ENCODE measurements at regions not wholly inside any gene's neighbourhood (a gene's known extent, or its start where the extent isn't known, plus 50 kb on each side); places are given as distances from the start of the nearest gene placed in this dataset.
A peak's percentile ranks its signal among the peaks of the same experiment; 100 is the strongest.

DNA sequence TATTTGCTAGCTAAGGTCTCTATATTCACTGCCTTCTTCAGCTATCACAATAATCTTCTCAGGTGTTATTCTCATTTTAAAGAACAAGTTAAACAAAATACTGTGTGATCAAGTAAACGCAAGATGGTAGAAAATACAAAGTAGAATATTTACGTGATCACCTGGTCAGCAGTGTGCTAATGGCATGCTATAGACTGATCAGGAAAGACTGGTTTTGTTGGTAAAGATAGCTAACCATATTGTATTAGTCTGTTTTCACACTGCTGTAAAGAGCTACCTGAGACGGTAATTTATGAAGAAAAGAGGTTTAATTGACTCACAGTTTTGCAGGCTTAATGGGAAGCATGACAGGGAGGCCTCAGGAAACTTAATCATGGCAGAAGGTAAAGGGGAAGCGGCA, 50.4 kb downstream of the ZBTB38 start:
- POLR2A ChIA-PET: no interaction called here
- Mint-ChIP-seq H3K4me1 (peaks cover 24% of the 10 kb centered on the region), H3K9me3 (peaks cover 14% of the 10 kb centered on the region), H3K36me3 (ENCODE audit: low read depth) (peaks cover 49% of the 10 kb centered on the region), H3K27ac (no peak overlapping the region), H3K27me3 (no peaks in the 10 kb centered on the region), H3K4me3 (no peak overlapping the region)
- DNase-seq: no peak
- CTCF ChIA-PET: interaction anchor here (1.1 kb wide), 1 partner anchor 58 kb away, joined by 3 read pairs; no protein-coding TSS in a partner anchor

DNA sequence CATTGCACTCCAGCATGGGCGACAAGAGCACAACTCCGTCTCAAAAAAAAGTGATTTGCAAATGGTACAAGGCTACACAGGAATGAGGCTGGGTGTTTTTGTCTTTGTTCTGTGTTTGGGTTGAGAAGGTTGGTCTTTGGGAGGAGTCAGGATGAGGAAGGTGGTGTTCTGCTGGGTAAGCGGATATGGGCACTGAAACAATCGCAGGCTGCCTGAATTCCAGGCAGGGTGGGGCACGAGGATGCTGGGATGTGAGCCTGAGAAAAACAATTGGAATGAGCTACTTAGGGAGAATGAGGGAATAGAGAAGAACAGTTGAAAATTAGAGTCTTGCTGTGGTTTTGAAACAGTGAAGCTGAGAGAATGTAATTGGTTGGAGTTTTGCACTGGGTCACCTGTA, 51.6 kb downstream of the ZBTB38 start:
- H3K4me1 Mint-ChIP-seq: peaks cover 12% of the 10 kb centered on the region
- peaks cover 37% of the 10 kb centered on the region for H3K36me3 Mint-ChIP-seq (ENCODE audit: low read depth)

DNA sequence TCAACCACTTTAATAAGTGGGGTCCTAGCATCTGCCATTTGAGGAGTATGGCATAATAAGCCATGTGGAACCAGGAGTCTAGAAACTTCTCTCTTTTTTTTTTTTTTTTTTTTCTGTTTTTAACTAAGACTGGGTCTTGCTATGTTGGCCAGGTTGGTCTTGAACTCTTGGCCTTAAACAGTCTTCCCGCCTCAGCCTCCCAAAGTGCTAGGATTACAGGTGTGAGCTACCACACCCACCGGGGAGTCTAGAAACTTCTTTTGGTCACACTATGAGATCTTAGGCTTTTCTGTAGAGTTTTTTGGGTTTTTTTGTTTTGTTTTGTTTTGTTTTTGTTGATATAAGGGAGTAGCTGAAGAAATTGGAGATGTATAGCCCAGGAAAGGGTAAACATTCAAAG, 52.9 kb downstream of the ZBTB38 start:
- POLR2A ChIA-PET: no interaction called here

More for the DNA sequence above, 51.6 kb downstream of the ZBTB38 start:
- Mint-ChIP-seq H3K9me3 (peaks cover 12% of the 10 kb centered on the region), H3K27ac (no peak overlapping the region), H3K27me3 (no peaks in the 10 kb centered on the region), H3K4me3 (no peak overlapping the region)
- ChIA-PET CTCF (interaction anchor here (1.5 kb wide), 1 partner anchor 33 kb away, joined by 4 read pairs; no protein-coding TSS in a partner anchor), POLR2A (no interaction called here)
- no peak for DNase-seq

DNA sequence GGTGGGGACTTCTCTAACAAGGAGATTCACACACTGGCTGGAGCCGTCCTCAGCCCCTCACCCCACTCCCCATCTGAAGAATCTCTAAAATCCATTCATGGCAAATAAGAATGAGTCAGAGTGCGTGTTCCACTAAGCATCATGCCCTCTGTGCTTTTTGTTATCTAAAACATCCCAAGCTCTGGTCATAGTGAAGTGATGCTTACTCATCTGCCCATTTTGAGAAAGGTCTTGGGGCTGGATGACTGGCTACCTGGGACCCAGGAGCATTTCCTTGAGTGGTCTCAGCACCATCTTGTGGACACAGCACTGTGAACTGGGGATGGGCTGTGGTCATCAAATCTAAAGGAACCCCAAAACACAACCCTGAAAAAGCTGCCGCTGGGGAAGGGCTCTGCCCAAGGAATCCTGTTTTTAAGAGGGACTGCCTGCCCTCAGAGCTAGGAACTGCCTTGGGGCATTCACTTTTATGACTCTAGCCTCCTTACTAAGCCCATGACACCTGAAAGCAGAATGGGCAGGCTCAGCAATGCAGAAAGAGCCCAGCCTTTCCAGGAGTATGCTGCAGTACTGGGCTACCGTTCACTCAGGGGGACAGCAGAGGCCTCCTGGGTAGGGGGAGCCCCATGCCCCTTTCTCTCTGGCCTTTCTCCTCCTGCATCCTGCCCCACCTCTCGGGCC, 53.5 kb downstream of the ZBTB38 start:
- H3K36me3 Mint-ChIP-seq (ENCODE audit: low read depth): peaks cover 24% of the 10 kb centered on the region
- H3K4me3 Mint-ChIP-seq: no peak overlapping the region
- DNase-seq: no peak
- H3K4me1 Mint-ChIP-seq: peaks cover 6% of the 10 kb centered on the region
- H3K9me3 Mint-ChIP-seq: peaks cover 10% of the 10 kb centered on the region
- no peak overlapping the region for H3K27ac Mint-ChIP-seq
- ChIA-PET CTCF (interaction anchor here (1.0 to 1.6 kb wide), 4 partner anchors 9 to 110 kb away, joined by 3 to 5 read pairs (median 3); no protein-coding TSS in a partner anchor), POLR2A (no interaction called here)
- no peaks in the 10 kb centered on the region for H3K27me3 Mint-ChIP-seq

More for the DNA sequence above, 52.9 kb downstream of the ZBTB38 start:
- no peak for DNase-seq
- Mint-ChIP-seq H3K27ac (no peak overlapping the region), H3K9me3 (peaks cover 10% of the 10 kb centered on the region), H3K4me1 (peaks cover 6% of the 10 kb centered on the region), H3K4me3 (no peak overlapping the region), H3K27me3 (no peaks in the 10 kb centered on the region), H3K36me3 (ENCODE audit: low read depth) (peaks cover 29% of the 10 kb centered on the region)
- CTCF ChIA-PET: interaction anchor here (1.5 kb wide), 1 partner anchor 31 kb away, joined by 4 read pairs; no protein-coding TSS in a partner anchor

DNA sequence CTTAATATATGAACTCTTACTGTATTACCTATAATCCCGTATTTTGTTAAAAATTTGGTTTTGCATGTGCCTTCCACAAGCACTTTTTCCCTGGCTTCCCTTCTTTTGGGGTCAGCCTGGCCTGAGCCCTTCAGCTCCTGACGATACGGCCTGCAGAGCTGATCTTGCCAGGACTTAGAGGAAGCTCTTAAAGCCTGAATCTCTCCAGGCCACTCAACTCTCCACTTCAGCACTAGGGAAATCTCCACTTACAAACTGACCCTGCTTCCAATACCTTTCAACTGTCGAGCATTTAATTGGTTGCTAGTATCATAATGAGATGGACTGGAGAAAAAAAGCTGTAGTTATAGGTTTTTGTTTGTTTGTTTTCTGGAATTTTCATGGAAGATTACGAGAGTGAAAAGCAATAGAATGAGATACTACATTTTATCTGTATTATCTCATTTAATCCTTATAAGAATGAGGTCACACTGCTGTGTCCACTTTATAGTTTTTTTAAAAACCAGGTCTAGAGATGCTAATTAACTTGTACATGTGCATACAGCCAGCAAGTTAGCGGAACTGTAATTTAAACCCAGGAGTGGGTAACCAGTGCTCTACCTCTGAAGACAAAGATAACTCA, 54.8 kb downstream of the ZBTB38 start:
- peaks cover 18% of the 10 kb centered on the region for H3K36me3 Mint-ChIP-seq (ENCODE audit: low read depth)
- H3K27me3 Mint-ChIP-seq: no peaks in the 10 kb centered on the region
- peaks cover 10% of the 10 kb centered on the region for H3K9me3 Mint-ChIP-seq
- DNase-seq: no peak
- no peak overlapping the region for H3K4me3 Mint-ChIP-seq
- CTCF ChIA-PET: interaction anchor here (0.9 to 5.4 kb wide), 8 partner anchors 11 to 111 kb away, joined by 3 to 28 read pairs (median 4); no protein-coding TSS in a partner anchor
- peaks cover 6% of the 10 kb centered on the region for H3K4me1 Mint-ChIP-seq
- no peak overlapping the region for H3K27ac Mint-ChIP-seq
- POLR2A ChIA-PET: no interaction called here

DNA sequence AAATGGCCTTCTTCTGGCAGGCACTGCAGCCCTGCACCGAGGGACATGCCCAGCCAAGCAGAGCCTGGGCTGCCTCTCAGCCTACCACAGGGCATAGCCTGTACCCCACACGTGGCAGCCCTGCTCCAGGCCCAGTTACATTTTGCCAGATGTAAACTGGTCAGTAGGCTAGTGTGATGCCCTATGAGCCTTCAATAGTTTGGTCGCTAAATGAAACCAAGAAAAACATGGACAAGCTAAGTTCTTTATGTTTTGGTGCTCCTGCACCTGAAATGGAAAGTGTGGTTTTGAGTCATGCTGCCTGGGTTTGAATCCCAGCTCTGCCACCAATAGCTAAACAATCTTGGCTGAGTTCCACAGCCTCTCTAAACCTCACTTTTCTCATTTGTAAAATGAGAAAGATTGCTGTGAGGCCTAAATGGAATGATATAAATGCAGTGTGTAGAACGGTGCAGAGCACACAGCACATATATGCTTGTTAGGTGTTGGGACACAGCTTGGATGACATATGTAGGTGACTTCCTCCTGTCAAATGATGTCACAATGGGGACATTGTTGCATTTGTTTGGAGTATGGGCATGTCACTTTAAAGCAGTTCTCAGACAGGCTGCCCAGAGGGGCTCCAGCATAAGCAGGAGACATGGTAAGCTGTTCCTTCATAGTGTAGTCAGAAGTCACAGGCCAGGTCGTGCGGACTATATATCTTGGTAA, 57.4 kb downstream of the ZBTB38 start:
- no peak for DNase-seq
- peaks cover 4% of the 10 kb centered on the region for H3K36me3 Mint-ChIP-seq (ENCODE audit: low read depth)
- H3K27ac Mint-ChIP-seq: no peak overlapping the region
- ChIA-PET CTCF (interaction anchor here (0.6 to 5.4 kb wide), 7 partner anchors 9 to 365 kb away, joined by 3 to 28 read pairs (median 9); no protein-coding TSS in a partner anchor), POLR2A (no interaction called here)
- H3K9me3 Mint-ChIP-seq: no peaks in the 10 kb centered on the region
- no peak overlapping the region for H3K4me3 Mint-ChIP-seq
- H3K4me1 Mint-ChIP-seq: peaks cover 4% of the 10 kb centered on the region
- H3K27me3 Mint-ChIP-seq: no peaks in the 10 kb centered on the region

DNA sequence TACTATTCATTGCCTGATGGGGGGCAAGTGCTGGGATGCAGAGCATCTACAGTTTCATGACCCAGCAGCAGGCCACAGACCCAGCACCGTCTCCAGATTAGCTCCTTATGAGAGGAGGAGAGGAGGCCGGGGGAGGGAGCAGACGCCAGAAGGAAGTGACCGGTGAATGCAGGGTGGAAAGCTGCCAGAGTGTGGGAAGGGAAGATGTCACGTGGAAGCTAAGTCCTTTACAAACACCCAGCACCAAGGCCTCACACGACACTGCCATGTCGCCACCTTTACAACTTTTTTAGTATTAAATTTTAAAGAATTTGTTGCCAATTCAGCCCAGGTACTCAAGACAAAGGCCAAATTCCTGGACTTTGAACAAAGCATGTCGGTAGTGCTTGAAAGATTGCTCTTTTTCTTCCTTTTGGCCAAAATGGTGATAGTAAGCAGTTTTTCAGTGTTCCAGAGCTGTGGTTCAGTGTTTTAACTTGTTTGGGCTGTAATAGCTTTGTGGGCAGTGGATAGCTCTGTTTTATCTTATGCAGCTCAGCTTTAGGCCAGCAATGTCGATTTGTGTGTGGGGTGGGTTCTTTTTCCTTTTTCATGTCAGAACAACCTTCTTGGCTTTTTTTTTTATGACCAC, 58.2 kb downstream of the ZBTB38 start:
- peaks cover 5% of the 10 kb centered on the region for H3K36me3 Mint-ChIP-seq (ENCODE audit: low read depth)
- H3K9me3 Mint-ChIP-seq: no peaks in the 10 kb centered on the region
- ChIA-PET CTCF (interaction anchor here (0.9 to 5.4 kb wide), 5 partner anchors 10 to 115 kb away, joined by 4 to 28 read pairs (median 10); no protein-coding TSS in a partner anchor), POLR2A (no interaction called here)
- no peaks in the 10 kb centered on the region for H3K27me3 Mint-ChIP-seq
- H3K4me1 Mint-ChIP-seq: peaks cover 3% of the 10 kb centered on the region
- H3K4me3 Mint-ChIP-seq: no peak overlapping the region
- H3K27ac Mint-ChIP-seq: peak overlapping the region; percentile 50
- DNase-seq: no peak

DNA sequence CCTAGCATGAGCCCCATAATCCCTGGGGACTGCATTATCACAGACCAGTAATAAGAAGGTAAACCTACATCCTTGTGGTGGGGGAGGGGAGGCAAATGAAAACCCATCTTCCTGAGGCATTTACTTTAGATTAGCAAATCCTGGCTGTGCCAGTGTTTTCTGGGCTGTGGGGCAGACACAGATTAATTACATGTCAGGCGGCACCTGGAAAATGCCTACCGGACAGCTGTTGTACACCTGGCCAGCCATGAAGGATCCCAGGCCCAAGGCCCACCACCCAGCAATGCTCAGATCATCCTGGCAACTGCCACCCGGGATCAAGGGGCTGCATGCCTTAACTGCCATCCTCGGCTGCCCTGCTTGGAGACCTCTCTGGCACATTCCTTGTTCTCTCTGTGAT, 59.1 kb upstream of the RASA2 start:
- ChIA-PET CTCF (interaction anchor here (1.1 to 5.4 kb wide), 4 partner anchors 9 to 116 kb away, joined by 3 to 28 read pairs (median 5); no protein-coding TSS in a partner anchor), POLR2A (no interaction called here)
- no peaks in the 10 kb centered on the region for H3K27me3 Mint-ChIP-seq
- peaks cover 5% of the 10 kb centered on the region for H3K36me3 Mint-ChIP-seq (ENCODE audit: low read depth)
- peaks cover 3% of the 10 kb centered on the region for H3K4me1 Mint-ChIP-seq
- H3K9me3 Mint-ChIP-seq: no peaks in the 10 kb centered on the region
- H3K4me3 Mint-ChIP-seq: no peak overlapping the region
- DNase-seq: no peak
- H3K27ac Mint-ChIP-seq: no peak overlapping the region

DNA sequence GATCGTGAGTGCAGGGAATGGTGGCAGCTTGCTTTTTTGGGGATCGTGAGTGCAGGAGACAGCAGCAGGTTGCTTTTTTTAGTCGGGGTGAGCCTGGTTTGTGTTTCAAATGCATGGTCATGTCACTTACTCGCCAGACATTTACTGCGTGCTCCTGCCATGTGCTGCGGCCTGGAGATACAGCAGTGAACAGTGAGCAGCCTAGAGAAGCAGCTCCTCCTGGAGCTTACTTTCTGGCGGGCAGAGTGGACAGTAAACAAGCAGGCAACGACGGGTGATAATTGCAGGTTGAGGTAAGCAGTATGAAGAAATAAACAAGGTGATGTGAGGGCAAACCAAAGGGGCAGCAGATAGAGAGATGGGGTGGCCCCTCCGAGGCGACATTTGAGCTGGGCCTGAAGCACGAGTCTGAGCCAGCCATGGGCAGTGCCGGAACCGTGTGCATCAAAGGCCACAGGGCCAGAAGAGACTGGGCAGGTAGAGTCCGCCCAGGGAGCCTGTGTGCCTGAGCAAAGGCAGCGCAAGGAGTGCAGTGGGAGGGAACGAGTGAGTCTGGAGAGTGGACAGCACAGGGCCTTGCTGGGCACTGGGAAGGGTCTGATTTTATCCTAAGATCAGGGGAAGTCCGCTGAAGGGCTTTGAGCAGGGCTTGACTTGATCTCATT, 57.3 kb upstream of the RASA2 start:
- DNase-seq: no peak
- Mint-ChIP-seq H3K36me3 (ENCODE audit: low read depth) (peaks cover 5% of the 10 kb centered on the region), H3K4me1 (peaks cover 3% of the 10 kb centered on the region), H3K27ac (no peak overlapping the region), H3K4me3 (no peak overlapping the region), H3K27me3 (no peaks in the 10 kb centered on the region), H3K9me3 (no peaks in the 10 kb centered on the region)
- CTCF ChIA-PET: interaction anchor here (1.3 kb wide), 2 partner anchors 17 to 44 kb away, joined by 3 read pairs; no protein-coding TSS in a partner anchor
- POLR2A ChIA-PET: no interaction called here

DNA sequence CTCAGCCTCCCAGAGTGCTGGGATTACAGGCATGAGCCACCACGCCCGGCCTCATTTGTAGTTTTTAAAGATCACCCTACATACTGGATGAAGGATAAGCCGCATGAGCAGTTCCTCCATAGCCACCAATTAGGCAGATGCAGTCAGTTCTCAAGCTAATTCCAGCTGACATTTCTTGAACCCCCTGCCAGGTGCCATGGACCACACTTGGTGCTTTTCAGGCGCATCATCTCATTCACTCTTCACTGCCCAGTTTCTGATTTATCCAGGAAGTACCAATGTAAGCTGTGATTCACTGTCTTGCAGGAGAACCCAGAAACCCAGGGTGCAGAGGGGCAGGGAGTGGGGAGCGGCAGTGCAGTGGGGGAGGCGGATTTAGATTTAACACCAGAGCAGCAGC, 56.5 kb upstream of the RASA2 start:
- Mint-ChIP-seq H3K9me3 (no peaks in the 10 kb centered on the region), H3K36me3 (ENCODE audit: low read depth) (peaks cover 5% of the 10 kb centered on the region), H3K4me3 (no peak overlapping the region), H3K4me1 (peaks cover 3% of the 10 kb centered on the region), H3K27ac (no peak overlapping the region), H3K27me3 (no peaks in the 10 kb centered on the region)
- DNase-seq: no peak
- POLR2A ChIA-PET: no interaction called here
- CTCF ChIA-PET: interaction anchor here (1.3 kb wide), 3 partner anchors 17 to 45 kb away, joined by 3 read pairs; no protein-coding TSS in a partner anchor

DNA sequence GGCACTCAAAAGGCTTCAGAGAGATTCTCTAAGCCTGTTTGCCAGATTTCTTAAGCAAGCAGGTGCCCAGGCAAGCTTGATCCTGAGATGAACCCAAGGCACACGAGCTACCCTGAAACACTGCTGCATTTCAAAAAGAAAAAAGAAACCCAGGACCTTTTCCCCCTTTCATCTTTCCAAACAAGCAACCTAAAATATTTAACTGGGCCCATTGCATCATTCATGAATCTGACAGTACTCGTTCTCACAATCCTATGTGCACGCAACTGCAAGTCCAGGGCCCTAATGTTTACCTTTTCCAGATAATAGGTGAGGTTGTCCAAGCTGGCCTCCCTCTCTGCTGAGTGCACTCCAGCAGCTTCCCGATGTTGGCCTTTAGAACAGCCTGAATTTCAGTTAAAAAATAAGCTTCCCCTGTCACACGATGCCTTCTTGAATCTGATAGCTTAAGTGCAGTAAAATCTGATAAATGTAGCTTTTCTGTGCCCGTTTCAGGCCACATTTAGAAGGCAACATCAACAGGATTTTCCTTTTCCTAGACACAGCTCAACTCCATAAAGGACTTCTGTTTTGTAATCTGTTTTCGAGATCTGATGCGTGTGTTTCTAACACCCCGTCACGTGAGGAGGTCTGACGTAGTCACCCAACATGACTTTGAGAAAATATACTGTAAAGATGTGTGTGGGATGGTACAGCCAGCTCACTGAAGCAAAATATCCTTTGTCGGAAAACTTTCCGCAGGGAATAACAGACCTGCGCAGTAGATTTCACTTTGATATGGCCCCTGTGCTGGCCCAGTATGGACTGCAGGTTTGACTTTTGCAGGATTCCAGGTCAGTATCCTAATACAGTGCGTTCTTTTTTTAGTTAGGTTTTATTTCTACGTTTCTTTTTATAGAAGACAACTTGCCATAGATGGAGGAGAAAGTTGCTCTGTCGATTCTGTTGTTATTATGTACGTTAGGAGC, 55.1 kb upstream of the RASA2 start:
- POLR2A ChIA-PET: interaction anchor here (0.6 kb wide), 1 partner anchor 43 kb away, joined by 4 read pairs; no protein-coding TSS in a partner anchor
- Mint-ChIP-seq H3K27me3 (no peaks in the 10 kb centered on the region), H3K9me3 (no peaks in the 10 kb centered on the region)

More for the DNA sequence above, 55.1 kb upstream of the RASA2 start:
- Mint-ChIP-seq H3K4me3 (no peak overlapping the region), H3K27ac (no peak overlapping the region), H3K36me3 (ENCODE audit: low read depth) (peaks cover 5% of the 10 kb centered on the region), H3K4me1 (peaks cover 3% of the 10 kb centered on the region)
- CTCF ChIA-PET: interaction anchor here (0.6 to 1.4 kb wide), 5 partner anchors 9 to 21 kb away, joined by 3 to 6 read pairs (median 4); no protein-coding TSS in a partner anchor
- DNase-seq: no peak

All from activated CD4-positive, alpha-beta T cell treated with anti-CD3 and anti-CD28 coated beads, Interleukin-2, amount 10 ng/mL, durations not matched to agents 7 days and 5 days (primary cell).